ENCODE measurements at regions not wholly inside any gene's neighbourhood (a gene's known extent, or its start where the extent isn't known, plus 50 kb on each side); places are given as distances from the start of the nearest gene placed in this dataset.

GRCh38 chr1:116255486-116256285, 117.4 kb upstream of the ATP1A1 start:
- DNase-seq (no peak), ATAC-seq (ENCODE audit: low read depth) (no peak)
- Histone ChIP-seq H2BK15ac (ENCODE audit: low read depth, low read length) (no peak overlapping the region), H3K36me3 (ENCODE audit: control insufficient read depth, insufficient read depth, low read length) (no peaks in the 10 kb centered on the region), H4K91ac (ENCODE audit: insufficient read depth, low read depth, low read length) (no peak overlapping the region), H3K4me3 (ENCODE audit: insufficient read depth, low read depth, low read length) (no peak overlapping the region), H3K27me3 (ENCODE audit: control insufficient read depth, insufficient read depth, low read length) (no peaks in the 10 kb centered on the region), H2AK5ac (ENCODE audit: low read depth, low read length) (no peak overlapping the region), H3K14ac (replicated peaks; ENCODE audit: low read depth, low read length) (no peak overlapping the region), H3K9me3 (ENCODE audit: control insufficient read depth, insufficient read depth, low read length) (no peaks in the 10 kb centered on the region), H3K27ac (ENCODE audit: insufficient read depth, low read length) (no peak overlapping the region), H2AK9ac (replicated peaks; ENCODE audit: low read depth, low read length, poor library complexity) (no peak overlapping the region), H3K4me1 (ENCODE audit: control insufficient read depth, insufficient read depth, low read length) (no peaks in the 10 kb centered on the region), H3K18ac (ENCODE audit: low read depth, low read length) (no peak overlapping the region), H3K4ac (ENCODE audit: low read depth, low read length) (no peak overlapping the region), H3K79me1 (ENCODE audit: low read depth in 1 of 2, low read length in 2 of 2) (no peaks in the 10 kb centered on the region), H2BK20ac (ENCODE audit: low read depth, low read length) (no peak overlapping the region), H4K20me1 (ENCODE audit: insufficient read depth, low read length) (no peaks in the 10 kb centered on the region), H3K9ac (ENCODE audit: low read depth, low read length) (no peak overlapping the region), H2AFZ (replicated peaks; ENCODE audit: low read length, poor library complexity) (no peak overlapping the region), H2BK120ac (ENCODE audit: low read depth, low read length) (no peak overlapping the region), H3K4me2 (ENCODE audit: low read depth, low read length) (no peak overlapping the region), H3K9me1 (ENCODE audit: insufficient read depth, low read length) (no peaks in the 10 kb centered on the region; the same call in 1 of the 2 replicates), H4K5ac (ENCODE audit: low read depth, low read length) (no peak overlapping the region), H4K8ac (ENCODE audit: low read depth in 2 of 2, low read length in 2 of 2) (no peak overlapping the region), H3K23ac (ENCODE audit: low read depth, low read length) (no peak overlapping the region), H3K56ac (ENCODE audit: extremely low read depth, insufficient read depth, low read length) (no peak overlapping the region), H2BK5ac (ENCODE audit: low read depth, low read length, poor library complexity, severe bottlenecking) (no peak overlapping the region)
- ChIA-PET CTCF (no interaction called here), POLR2A (ENCODE audit: unreplicated experiment) (no interaction called here)
- intact Hi-C loops (cut with micrococcal nuclease), result no loop called here
- WGBS, 2 experiments (ENCODE audit: extremely low coverage in 2 of 2, insufficient read length in 1 of 2), result no CpG with 5 or more reads among the region's 6 CpGs
- in situ Hi-C loops (cut with MboI; ENCODE audit: low sequenced_read_pairs), result no loop called here
- BruUV-seq (replicated peaks), result no TSS peak
- dilution Hi-C loops (cut with HindIII; ENCODE audit: low sequenced_read_pairs, unreplicated experiment), result no loop called here
- no peak for TF ChIP-seq CHD1 (IDR thresholded peaks at IDR 0.05; ENCODE audit: low read depth, low read length)
- no peak for TF ChIP-seq CEBPB (IDR thresholded peaks at IDR 0.05; ENCODE audit: low read depth, low read length)
- no peak for TF ChIP-seq BHLHE40 (IDR thresholded peaks at IDR 0.05; ENCODE audit: low read depth, low read length)
- no peak for TF ChIP-seq NFE2L2 (IDR thresholded peaks at IDR 0.05; ENCODE audit: low read depth, low read length)
- no peak for TF ChIP-seq FOS (IDR thresholded peaks at IDR 0.05; ENCODE audit: low read depth, low read length)
- TF ChIP-seq MAFK (IDR thresholded peaks at IDR 0.05; ENCODE audit: low read depth, low read length), result no peak
- TF ChIP-seq USF2 (IDR thresholded peaks at IDR 0.05; ENCODE audit: low read depth, low read length), result no peak
- TF ChIP-seq RAD21 (IDR thresholded peaks at IDR 0.05; ENCODE audit: low read length), result no peak
- no peak for TF ChIP-seq POLR2A (IDR thresholded peaks at IDR 0.05; ENCODE audit: low read depth, low read length)
- no peak for TF ChIP-seq MAZ (IDR thresholded peaks at IDR 0.05; ENCODE audit: borderline replicate concordance, low read depth, low read length)
- TF ChIP-seq, protein P1, sequence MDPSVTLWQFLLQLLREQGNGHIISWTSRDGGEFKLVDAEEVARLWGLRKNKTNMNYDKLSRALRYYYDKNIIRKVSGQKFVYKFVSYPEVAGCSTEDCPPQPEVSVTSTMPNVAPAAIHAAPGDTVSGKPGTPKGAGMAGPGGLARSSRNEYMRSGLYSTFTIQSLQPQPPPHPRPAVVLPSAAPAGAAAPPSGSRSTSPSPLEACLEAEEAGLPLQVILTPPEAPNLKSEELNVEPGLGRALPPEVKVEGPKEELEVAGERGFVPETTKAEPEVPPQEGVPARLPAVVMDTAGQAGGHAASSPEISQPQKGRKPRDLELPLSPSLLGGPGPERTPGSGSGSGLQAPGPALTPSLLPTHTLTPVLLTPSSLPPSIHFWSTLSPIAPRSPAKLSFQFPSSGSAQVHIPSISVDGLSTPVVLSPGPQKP (IDR thresholded peaks at IDR 0.05; ENCODE audit: borderline replicate concordance, low read depth, low read length), result no peak
- TF ChIP-seq RFX5 (IDR thresholded peaks at IDR 0.05; ENCODE audit: low read depth, low read length), result no peak
- no peak for TF ChIP-seq CTCF (conservative IDR thresholded peaks at IDR 0.05; ENCODE audit: low read depth, low read length)
- no peak for TF ChIP-seq SMC3 (IDR thresholded peaks at IDR 0.05; ENCODE audit: low read depth, low read length)
- TF ChIP-seq MXI1 (IDR thresholded peaks at IDR 0.05; ENCODE audit: borderline replicate concordance, low read depth, low read length), result no peak
- no peak for TF ChIP-seq RCOR1 (IDR thresholded peaks at IDR 0.05; ENCODE audit: insufficient replicate concordance, low read length)
